ENCODE measurements at regions not wholly inside any gene's neighbourhood (a gene's known extent, or its start where the extent isn't known, plus 50 kb on each side); places are given as distances from the start of the nearest gene placed in this dataset.

DNA sequence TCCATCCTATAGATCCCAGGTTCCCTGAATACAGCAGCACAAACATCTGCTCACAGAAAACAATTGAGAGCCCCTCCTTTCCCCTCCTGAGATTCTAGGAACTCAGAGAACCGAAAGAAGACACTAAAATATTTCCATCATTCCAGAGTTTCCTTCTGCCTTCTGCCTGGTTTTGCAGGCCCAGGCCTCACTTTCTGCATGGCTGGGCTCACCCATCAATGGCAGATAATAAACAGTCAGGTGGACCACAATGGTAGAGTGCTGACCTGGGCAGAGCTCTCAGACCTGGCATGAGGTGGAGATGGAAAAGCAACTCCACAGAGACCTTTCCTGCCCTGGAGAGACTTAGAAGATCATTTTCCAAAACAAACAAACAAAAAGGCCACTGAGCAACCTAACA lies 389.1 kb downstream of the NXPE2 start:
- intact Hi-C loops (cut with micrococcal nuclease; ENCODE audit: unreplicated experiment) = no loop called here
- no peak for TF ChIP-seq CTCF (IDR thresholded peaks at IDR 0.05; ENCODE audit: unreplicated experiment)
- Mint-ChIP-seq H3K36me3 (ENCODE audit: insufficient read depth, unreplicated experiment) (no peaks in the 10 kb centered on the region), H3K27ac (ENCODE audit: unreplicated experiment) (no peak overlapping the region), H3K9me3 (ENCODE audit: low read depth, unreplicated experiment) (peaks cover 4% of the 10 kb centered on the region), H3K4me3 (ENCODE audit: low read depth, unreplicated experiment) (no peak overlapping the region), H3K27me3 (ENCODE audit: unreplicated experiment) (no peaks in the 10 kb centered on the region), H3K4me1 (ENCODE audit: low read depth, unreplicated experiment) (no peaks in the 10 kb centered on the region)
- BruUV-seq (replicated peaks) = no TSS peak
- no peak for DNase-seq
- CTCF ChIA-PET = no interaction called here

DNA sequence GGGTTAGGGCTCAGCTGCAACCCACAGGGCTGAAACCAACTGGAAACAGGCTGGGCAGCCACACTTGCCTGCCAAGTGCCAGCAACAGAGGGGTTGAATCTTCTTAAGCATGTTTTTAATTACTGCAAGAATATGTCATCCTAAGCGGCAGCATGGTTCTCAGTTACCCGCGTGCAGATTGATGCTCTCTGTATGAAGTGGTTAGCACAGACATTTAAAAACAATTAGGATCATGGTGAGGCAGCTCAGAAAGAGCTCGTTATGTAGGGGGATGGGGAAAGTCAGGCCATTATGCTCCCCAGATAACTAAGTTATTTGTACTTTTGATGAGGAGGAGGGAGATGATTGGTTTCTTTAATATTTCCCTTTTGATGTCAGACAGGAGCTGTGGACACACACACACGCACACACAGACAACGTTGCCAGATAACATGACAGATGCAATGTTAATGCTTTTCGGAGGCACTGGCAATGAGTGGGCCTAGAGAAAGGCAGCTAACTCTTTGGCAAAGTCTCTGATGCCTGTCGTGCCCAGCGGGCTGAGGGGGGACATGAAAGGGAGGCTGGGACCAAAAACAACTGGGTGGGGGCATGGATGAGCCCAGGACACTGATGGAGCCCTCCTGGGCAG lies 389.7 kb downstream of the NXPE2 start:
- Mint-ChIP-seq H3K9me3 (ENCODE audit: low read depth, unreplicated experiment) (peaks cover 4% of the 10 kb centered on the region), H3K27ac (ENCODE audit: unreplicated experiment) (no peak overlapping the region), H3K4me1 (ENCODE audit: low read depth, unreplicated experiment) (no peaks in the 10 kb centered on the region), H3K27me3 (ENCODE audit: unreplicated experiment) (no peaks in the 10 kb centered on the region), H3K36me3 (ENCODE audit: insufficient read depth, unreplicated experiment) (no peaks in the 10 kb centered on the region), H3K4me3 (ENCODE audit: low read depth, unreplicated experiment) (no peak overlapping the region)
- DNase-seq = no peak
- CTCF ChIA-PET = no interaction called here
- intact Hi-C loops (cut with micrococcal nuclease; ENCODE audit: unreplicated experiment) = no loop called here
- no peak for TF ChIP-seq CTCF (IDR thresholded peaks at IDR 0.05; ENCODE audit: unreplicated experiment)
- BruUV-seq (replicated peaks) = no TSS peak

- H3K9me3 Mint-ChIP-seq (ENCODE audit: low read depth, unreplicated experiment) = peaks cover 7% of the 10 kb centered on the region
- no peak for TF ChIP-seq CTCF (IDR thresholded peaks at IDR 0.05; ENCODE audit: unreplicated experiment)
- no peaks in the 10 kb centered on the region for H3K27me3 Mint-ChIP-seq (ENCODE audit: unreplicated experiment)
- intact Hi-C loops (cut with micrococcal nuclease; ENCODE audit: unreplicated experiment) = no loop called here
- no peaks in the 10 kb centered on the region for H3K4me1 Mint-ChIP-seq (ENCODE audit: low read depth, unreplicated experiment)
- no TSS peak for BruUV-seq (replicated peaks)
- no peak overlapping the region for H3K27ac Mint-ChIP-seq (ENCODE audit: unreplicated experiment)
- no peaks in the 10 kb centered on the region for H3K36me3 Mint-ChIP-seq (ENCODE audit: insufficient read depth, unreplicated experiment)
- CTCF ChIA-PET = no interaction called here
- H3K4me3 Mint-ChIP-seq (ENCODE audit: low read depth, unreplicated experiment) = no peak overlapping the region
- no peak for DNase-seq
Measured at GRCh38 chr11:115069599-115069998, 391.3 kb downstream of the NXPE2 start.

DNA sequence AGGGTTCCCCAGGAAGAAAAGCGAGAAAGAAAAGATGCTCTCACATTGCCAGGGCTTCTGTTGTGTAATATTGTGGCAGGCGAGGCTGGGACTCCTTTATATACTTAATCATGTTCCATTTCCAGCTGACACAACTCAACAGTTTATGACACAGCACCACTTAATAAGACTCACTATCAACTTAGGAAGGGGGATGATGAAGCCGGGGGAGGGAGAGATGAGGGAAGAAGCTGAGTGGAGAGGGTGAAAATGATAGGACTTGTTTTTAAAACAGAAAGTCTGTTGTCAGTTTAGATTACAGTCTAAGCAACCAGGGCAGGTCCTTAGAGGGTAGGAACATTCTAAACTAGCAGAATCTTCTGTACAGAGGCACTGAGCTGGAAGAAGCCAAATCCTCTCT lies 397.0 kb downstream of the NXPE2 start:
- intact Hi-C loops (cut with micrococcal nuclease; ENCODE audit: unreplicated experiment) = no loop called here
- H3K36me3 Mint-ChIP-seq (ENCODE audit: insufficient read depth, unreplicated experiment) = no peaks in the 10 kb centered on the region
- CTCF ChIA-PET = no interaction called here
- no peak overlapping the region for H3K4me3 Mint-ChIP-seq (ENCODE audit: low read depth, unreplicated experiment)
- no peaks in the 10 kb centered on the region for H3K4me1 Mint-ChIP-seq (ENCODE audit: low read depth, unreplicated experiment)
- DNase-seq = no peak
- no TSS peak for BruUV-seq (replicated peaks)
- no peaks in the 10 kb centered on the region for H3K27me3 Mint-ChIP-seq (ENCODE audit: unreplicated experiment)
- TF ChIP-seq CTCF (IDR thresholded peaks at IDR 0.05; ENCODE audit: unreplicated experiment) = no peak
- no peak overlapping the region for H3K27ac Mint-ChIP-seq (ENCODE audit: unreplicated experiment)
- peaks cover 3% of the 10 kb centered on the region for H3K9me3 Mint-ChIP-seq (ENCODE audit: low read depth, unreplicated experiment)
